ENCODE measurements at regions not wholly inside any gene's neighbourhood (a gene's known extent, or its start where the extent isn't known, plus 50 kb on each side); places are given as distances from the start of the nearest gene placed in this dataset.
A peak's percentile ranks its signal among the peaks of the same experiment; 100 is the strongest.

DNA sequence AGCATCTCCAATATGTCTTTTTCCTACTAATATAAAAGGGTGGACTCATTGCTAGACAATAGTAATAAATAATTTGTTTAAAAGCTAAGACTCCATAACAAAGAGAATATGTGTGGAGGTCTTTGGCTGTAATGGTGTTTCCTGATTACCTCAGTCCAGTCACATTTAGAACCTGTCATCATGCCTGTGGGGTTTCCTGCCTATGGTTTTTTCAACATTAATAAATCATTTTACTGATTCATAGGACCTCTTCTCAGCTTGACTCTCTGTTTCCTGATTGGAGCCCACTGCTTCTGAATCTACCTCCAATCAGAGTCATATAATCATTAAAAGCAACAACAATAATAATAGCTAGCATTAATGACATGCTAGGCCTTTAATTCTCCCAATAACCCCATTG is 52.4 kb upstream of the GNAI1 start:
- TF ChIP-seq, protein P1, sequence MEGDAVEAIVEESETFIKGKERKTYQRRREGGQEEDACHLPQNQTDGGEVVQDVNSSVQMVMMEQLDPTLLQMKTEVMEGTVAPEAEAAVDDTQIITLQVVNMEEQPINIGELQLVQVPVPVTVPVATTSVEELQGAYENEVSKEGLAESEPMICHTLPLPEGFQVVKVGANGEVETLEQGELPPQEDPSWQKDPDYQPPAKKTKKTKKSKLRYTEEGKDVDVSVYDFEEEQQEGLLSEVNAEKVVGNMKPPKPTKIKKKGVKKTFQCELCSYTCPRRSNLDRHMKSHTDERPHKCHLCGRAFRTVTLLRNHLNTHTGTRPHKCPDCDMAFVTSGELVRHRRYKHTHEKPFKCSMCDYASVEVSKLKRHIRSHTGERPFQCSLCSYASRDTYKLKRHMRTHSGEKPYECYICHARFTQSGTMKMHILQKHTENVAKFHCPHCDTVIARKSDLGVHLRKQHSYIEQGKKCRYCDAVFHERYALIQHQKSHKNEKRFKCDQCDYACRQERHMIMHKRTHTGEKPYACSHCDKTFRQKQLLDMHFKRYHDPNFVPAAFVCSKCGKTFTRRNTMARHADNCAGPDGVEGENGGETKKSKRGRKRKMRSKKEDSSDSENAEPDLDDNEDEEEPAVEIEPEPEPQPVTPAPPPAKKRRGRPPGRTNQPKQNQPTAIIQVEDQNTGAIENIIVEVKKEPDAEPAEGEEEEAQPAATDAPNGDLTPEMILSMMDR (IDR thresholded peaks at IDR 0.05): no peak
- no peak for DNase-seq (ENCODE audit: low spot score in 2 of 2)
- intact Hi-C loops (cut with DNase I): no loop called here
- Histone ChIP-seq H3K4me1 (no peaks in the 10 kb centered on the region), H3K36me3 (no peaks in the 10 kb centered on the region), H3K27ac (no peak overlapping the region), H3K27me3 (no peaks in the 10 kb centered on the region), H3K4me3 (no peak overlapping the region), H3K9me3 (no peaks in the 10 kb centered on the region)

DNA sequence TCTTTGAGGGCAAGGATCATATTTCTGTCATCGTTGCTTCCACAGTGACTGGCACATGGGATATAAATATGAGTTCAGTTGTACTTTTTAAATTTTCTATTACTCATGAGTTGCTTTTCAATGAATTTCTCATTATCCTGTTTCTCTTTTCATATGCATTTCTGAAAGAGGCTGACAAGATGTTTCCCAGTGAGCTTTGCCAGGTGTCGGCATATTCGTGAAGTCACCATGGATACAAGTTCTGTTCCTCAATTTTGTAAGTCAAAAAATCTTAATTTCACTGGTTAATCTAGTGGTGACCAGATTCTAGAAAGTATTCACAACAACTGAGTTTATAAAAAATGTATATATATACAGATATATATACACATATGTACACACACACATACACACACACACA is 55.7 kb upstream of the GNAI1 start:
- intact Hi-C loops (cut with DNase I): no loop called here
- no peaks in the 10 kb centered on the region for H3K4me1 ChIP-seq
- H3K36me3 ChIP-seq: no peaks in the 10 kb centered on the region
- DNase-seq (ENCODE audit: low spot score in 2 of 2): no peak
- H3K27ac ChIP-seq: no peak overlapping the region
- TF ChIP-seq, protein P1 (IDR thresholded peaks at IDR 0.05): no peak
- no peaks in the 10 kb centered on the region for H3K27me3 ChIP-seq
- H3K9me3 ChIP-seq: no peaks in the 10 kb centered on the region
- H3K4me3 ChIP-seq: no peak overlapping the region

DNA sequence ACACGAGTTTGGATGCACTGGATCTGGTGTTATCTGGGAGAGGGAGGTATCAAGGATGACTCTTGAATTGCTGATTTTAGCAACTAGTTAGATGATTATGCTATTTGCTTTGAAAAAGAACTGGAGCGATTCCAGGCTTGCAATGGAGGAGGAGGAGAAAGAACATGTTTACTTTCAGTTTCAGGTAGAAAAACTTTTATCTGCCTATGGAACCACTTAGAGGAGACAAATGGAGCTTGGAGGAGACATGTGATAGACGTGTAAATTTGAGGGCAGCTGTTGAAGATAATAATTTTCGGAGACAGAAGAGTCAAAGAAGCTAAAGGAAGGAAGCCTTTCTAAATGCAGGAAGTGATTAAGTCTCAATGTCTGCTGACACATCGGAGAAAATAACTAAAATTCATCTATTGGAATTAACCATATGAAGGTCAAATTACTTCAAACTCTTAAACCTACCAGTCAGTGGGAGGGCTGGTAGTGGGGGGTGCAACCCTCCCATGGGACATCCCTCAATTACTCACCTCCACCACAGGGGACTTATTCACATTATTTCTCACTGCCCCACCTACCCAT is 56.4 kb upstream of the GNAI1 start:
- Histone ChIP-seq H3K9me3 (no peaks in the 10 kb centered on the region), H3K27ac (no peak overlapping the region), H3K4me3 (peak overlapping the region; percentile 21 to 28), H3K36me3 (no peaks in the 10 kb centered on the region), H3K4me1 (no peaks in the 10 kb centered on the region), H3K27me3 (no peaks in the 10 kb centered on the region)
- intact Hi-C loops (cut with DNase I): no loop called here
- no peak for DNase-seq (ENCODE audit: low spot score in 2 of 2)
- TF ChIP-seq, protein P1 (IDR thresholded peaks at IDR 0.05): no peak

DNA sequence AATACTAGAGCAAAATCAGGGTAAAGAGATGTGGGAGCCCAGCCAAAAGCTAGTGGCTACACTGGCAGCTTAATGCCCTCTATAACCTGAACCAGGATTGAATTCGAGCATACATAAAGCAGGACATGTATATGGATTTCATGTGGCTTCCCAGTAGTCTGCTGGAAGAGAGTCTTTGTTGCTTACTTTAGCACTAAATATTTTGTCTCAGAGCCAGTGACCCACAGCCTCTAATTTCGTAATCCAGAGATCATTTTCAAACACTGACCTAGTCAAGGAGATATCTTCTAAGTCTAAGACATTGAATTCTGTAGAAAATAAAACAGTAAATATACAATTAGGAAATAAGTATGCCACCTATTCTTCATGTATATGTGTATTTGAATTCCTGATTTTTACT is 64.2 kb upstream of the GNAI1 start:
- no peaks in the 10 kb centered on the region for H3K4me1 ChIP-seq
- H3K9me3 ChIP-seq: no peaks in the 10 kb centered on the region
- H3K27ac ChIP-seq: no peak overlapping the region
- intact Hi-C loops (cut with DNase I): no loop called here
- H3K36me3 ChIP-seq: no peaks in the 10 kb centered on the region
- DNase-seq (ENCODE audit: low spot score in 2 of 2): no peak
- TF ChIP-seq, protein P1 (IDR thresholded peaks at IDR 0.05): no peak
- no peaks in the 10 kb centered on the region for H3K27me3 ChIP-seq
- H3K4me3 ChIP-seq: no peak overlapping the region

DNA sequence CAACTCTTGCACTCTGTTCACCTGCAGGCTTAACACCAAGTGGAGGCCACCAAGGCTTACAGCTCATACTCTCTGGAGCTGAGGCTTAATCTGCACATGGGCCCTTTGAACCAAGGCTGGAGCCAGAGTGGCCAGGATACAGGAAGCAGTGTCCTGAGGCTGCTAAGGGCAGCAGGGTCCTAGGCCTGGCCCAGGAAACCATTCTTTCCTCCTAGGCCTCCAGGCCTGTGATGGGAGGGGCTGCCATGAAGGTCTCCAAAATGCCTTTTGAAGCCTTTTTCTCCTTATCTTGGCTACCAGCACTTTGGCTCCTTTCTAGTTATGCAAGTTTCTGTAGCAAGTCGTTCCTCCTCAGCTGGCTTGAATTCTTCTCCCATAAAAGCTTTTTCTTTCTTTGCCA is 68.0 kb upstream of the GNAI1 start:
- Histone ChIP-seq H3K27me3 (no peaks in the 10 kb centered on the region), H3K4me1 (no peaks in the 10 kb centered on the region), H3K4me3 (no peak overlapping the region), H3K36me3 (no peaks in the 10 kb centered on the region), H3K9me3 (no peaks in the 10 kb centered on the region), H3K27ac (no peak overlapping the region)
- TF ChIP-seq, protein P1 (IDR thresholded peaks at IDR 0.05): no peak
- intact Hi-C loops (cut with DNase I): loop anchor here (10.0 kb wide), 1 partner anchor 328 kb away; no protein-coding TSS in a partner anchor
- no peak for DNase-seq (ENCODE audit: low spot score in 2 of 2)

DNA sequence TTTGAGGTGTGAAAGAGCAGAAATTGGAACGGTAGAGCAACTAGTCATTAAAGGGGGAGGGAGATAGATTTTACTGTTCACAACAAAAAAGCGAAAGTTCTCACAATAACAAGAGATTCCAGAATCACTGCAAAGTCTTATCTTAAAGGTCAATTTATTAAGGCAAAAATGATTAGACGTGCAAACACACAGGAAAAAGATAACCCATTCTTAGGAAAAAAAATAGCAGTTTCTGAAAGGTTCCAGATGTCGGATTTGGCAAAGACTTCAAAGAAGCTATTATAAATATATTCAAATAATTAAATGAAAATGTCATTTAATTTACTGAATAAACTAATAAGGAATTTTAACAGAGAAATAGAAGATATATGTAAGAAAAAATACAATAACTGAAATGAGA is 70.8 kb upstream of the GNAI1 start:
- intact Hi-C loops (cut with DNase I): loop anchor here (5.0 to 10.0 kb wide), 2 partner anchors 331 to 388 kb away; no protein-coding TSS in a partner anchor
- no peaks in the 10 kb centered on the region for H3K4me1 ChIP-seq

More for the DNA sequence above, 70.8 kb upstream of the GNAI1 start:
- H3K36me3 ChIP-seq: no peaks in the 10 kb centered on the region
- no peaks in the 10 kb centered on the region for H3K9me3 ChIP-seq
- TF ChIP-seq, protein P1 (IDR thresholded peaks at IDR 0.05): no peak
- DNase-seq (ENCODE audit: low spot score in 2 of 2): no peak
- H3K4me3 ChIP-seq: no peak overlapping the region
- no peak overlapping the region for H3K27ac ChIP-seq
- no peaks in the 10 kb centered on the region for H3K27me3 ChIP-seq

Data from ascending aorta (tissue), 2 donors.